Stimulated activated naive CD8-positive, alpha-beta T cell treated with anti-CD3 and anti-CD28 coated beads, Interleukin-15, amount 100 ng/mL, for 72 hours (primary cell): ENCODE measurements at regions not wholly inside any gene's neighbourhood (a gene's known extent, or its start where the extent isn't known, plus 50 kb on each side); places are given as distances from the start of the nearest gene placed in this dataset.

ENCODE experiments used
- ATAC-seq: fragments of 150-1000 bp; cut with Tn5 transposase; 2 replicates; pipeline ENCODE4 v1.10.0; 2021; ENCODE audit warnings: mild to moderate bottlenecking, moderate library complexity
- DNase-seq, 2 donors: peaks; one replicate each; pipeline ENCODE4 v3.0.0; 2021 to 2022
- H3K27ac Mint-ChIP-seq, 2 donors: one replicate each; pipeline ENCODE4 v1.8.0; 2022; ENCODE audit warnings: mild to moderate bottlenecking in 2 of 2, mixed read lengths in 2 of 2, moderate library complexity in 2 of 2
- H3K27me3 Mint-ChIP-seq: one replicate; pipeline ENCODE4 v1.8.0; 2022; ENCODE audit warnings: mixed read lengths
- H3K4me1 Mint-ChIP-seq: one replicate; pipeline ENCODE4 v1.8.0; 2022; ENCODE audit warnings: mild to moderate bottlenecking, mixed read lengths
- H3K4me3 Mint-ChIP-seq, 2 donors: one replicate each; pipeline ENCODE4 v1.8.0; 2022; ENCODE audit warnings: mild to moderate bottlenecking in 2 of 2, mixed read lengths in 2 of 2, moderate library complexity in 1 of 2
- H3K9me3 Mint-ChIP-seq, 2 donors: one replicate each; pipeline ENCODE4 v1.8.0; 2022; ENCODE audit warnings: mixed read lengths in 2 of 2

GRCh38 chr2:226139759-226140158, 659.9 kb downstream of the IRS1 start:
- ATAC-seq (no peak), DNase-seq (no peak)
- Mint-ChIP-seq H3K27me3 (peaks cover 7% of the 10 kb centered on the region), H3K4me3 (no peak overlapping the region), H3K27ac (no peak overlapping the region), H3K4me1 (no peaks in the 10 kb centered on the region), H3K9me3 (no peaks in the 10 kb centered on the region)

GRCh38 chr2:226137201-226137811, 662.3 kb downstream of the IRS1 start:
- peaks cover 18% of the 10 kb centered on the region for H3K27me3 Mint-ChIP-seq

GRCh38 chr2:226136739-226137138, 662.9 kb downstream of the IRS1 start:
- peaks cover 18% of the 10 kb centered on the region for H3K27me3 Mint-ChIP-seq
- no peak overlapping the region for H3K27ac Mint-ChIP-seq
- no peak for DNase-seq
- no peaks in the 10 kb centered on the region for H3K4me1 Mint-ChIP-seq
- H3K4me3 Mint-ChIP-seq = no peak overlapping the region
- no peak for ATAC-seq
- no peaks in the 10 kb centered on the region for H3K9me3 Mint-ChIP-seq

More at GRCh38 chr2:226137201-226137811, 662.3 kb downstream of the IRS1 start:
- ATAC-seq (no peak), DNase-seq (no peak)
- Mint-ChIP-seq H3K9me3 (no peaks in the 10 kb centered on the region), H3K4me1 (no peaks in the 10 kb centered on the region), H3K4me3 (no peak overlapping the region), H3K27ac (no peak overlapping the region)

- DNase-seq (no peak), ATAC-seq (no peak)
- Mint-ChIP-seq H3K4me1 (no peaks in the 10 kb centered on the region), H3K27me3 (peaks cover 18% of the 10 kb centered on the region), H3K27ac (no peak overlapping the region), H3K4me3 (no peak overlapping the region), H3K9me3 (no peaks in the 10 kb centered on the region)
Observed at GRCh38 chr2:226135861-226136548, 663.6 kb downstream of the IRS1 start.

GRCh38 chr2:226132323-226133215, 667.1 kb downstream of the IRS1 start:
- Mint-ChIP-seq H3K4me3 (no peak overlapping the region), H3K4me1 (no peaks in the 10 kb centered on the region), H3K27ac (no peak overlapping the region), H3K9me3 (no peaks in the 10 kb centered on the region), H3K27me3 (peaks cover 11% of the 10 kb centered on the region)
- ATAC-seq = no peak
- no peak for DNase-seq

GRCh38 chr2:226131299-226131784, 668.3 kb downstream of the IRS1 start:
- no peaks in the 10 kb centered on the region for H3K4me1 Mint-ChIP-seq
- peaks cover 11% of the 10 kb centered on the region for H3K27me3 Mint-ChIP-seq
- no peak overlapping the region for H3K4me3 Mint-ChIP-seq
- H3K9me3 Mint-ChIP-seq = no peaks in the 10 kb centered on the region
- no peak overlapping the region for H3K27ac Mint-ChIP-seq
- DNase-seq = no peak
- ATAC-seq = no peak

- Mint-ChIP-seq H3K4me1 (no peaks in the 10 kb centered on the region), H3K27ac (peak overlapping the region in 1 of 2 donors; percentile 43), H3K9me3 (no peaks in the 10 kb centered on the region), H3K4me3 (no peak overlapping the region), H3K27me3 (peaks cover 11% of the 10 kb centered on the region)
- ATAC-seq (no peak), DNase-seq (no peak)
Observed at GRCh38 chr2:226130192-226130591, 669.4 kb downstream of the IRS1 start.

GRCh38 chr2:226127682-226128081, 671.9 kb downstream of the IRS1 start:
- no peaks in the 10 kb centered on the region for H3K4me1 Mint-ChIP-seq

GRCh38 chr2:226126104-226126503, 673.5 kb downstream of the IRS1 start:
- Mint-ChIP-seq H3K27me3 (no peaks in the 10 kb centered on the region), H3K9me3 (no peaks in the 10 kb centered on the region), H3K4me1 (no peaks in the 10 kb centered on the region), H3K27ac (no peak overlapping the region), H3K4me3 (no peak overlapping the region)
- no peak for DNase-seq
- ATAC-seq = no peak

More at GRCh38 chr2:226127682-226128081, 671.9 kb downstream of the IRS1 start:
- H3K4me3 Mint-ChIP-seq = no peak overlapping the region
- no peak overlapping the region for H3K27ac Mint-ChIP-seq
- H3K9me3 Mint-ChIP-seq = no peaks in the 10 kb centered on the region
- H3K27me3 Mint-ChIP-seq = no peaks in the 10 kb centered on the region
- ATAC-seq = no peak
- no peak for DNase-seq

- no peaks in the 10 kb centered on the region for H3K9me3 Mint-ChIP-seq
- DNase-seq (no peak), ATAC-seq (no peak)
- H3K27me3 Mint-ChIP-seq = no peaks in the 10 kb centered on the region
- no peaks in the 10 kb centered on the region for H3K4me1 Mint-ChIP-seq
- H3K27ac Mint-ChIP-seq = no peak overlapping the region
- no peak overlapping the region for H3K4me3 Mint-ChIP-seq
Observed at GRCh38 chr2:226125176-226125883, 674.3 kb downstream of the IRS1 start.

- H3K4me1 Mint-ChIP-seq = no peaks in the 10 kb centered on the region
- no peak for DNase-seq
- no peaks in the 10 kb centered on the region for H3K9me3 Mint-ChIP-seq
- H3K4me3 Mint-ChIP-seq = no peak overlapping the region
- H3K27ac Mint-ChIP-seq = no peak overlapping the region
- no peak for ATAC-seq
- H3K27me3 Mint-ChIP-seq = no peaks in the 10 kb centered on the region
Observed at GRCh38 chr2:226124548-226125011, 675.0 kb downstream of the IRS1 start.

- no peak overlapping the region for H3K4me3 Mint-ChIP-seq
- ATAC-seq = no peak
- H3K4me1 Mint-ChIP-seq = no peaks in the 10 kb centered on the region
- no peak overlapping the region for H3K27ac Mint-ChIP-seq
- no peaks in the 10 kb centered on the region for H3K9me3 Mint-ChIP-seq
- no peak for DNase-seq
- no peaks in the 10 kb centered on the region for H3K27me3 Mint-ChIP-seq
Observed at GRCh38 chr2:226123300-226123699, 676.3 kb downstream of the IRS1 start.

- no peaks in the 10 kb centered on the region for H3K9me3 Mint-ChIP-seq
- H3K4me3 Mint-ChIP-seq = no peak overlapping the region
- H3K27ac Mint-ChIP-seq = no peak overlapping the region
- ATAC-seq (no peak), DNase-seq (no peak)
- H3K27me3 Mint-ChIP-seq = no peaks in the 10 kb centered on the region
- H3K4me1 Mint-ChIP-seq = no peaks in the 10 kb centered on the region
Observed at GRCh38 chr2:226122041-226122440, 677.6 kb downstream of the IRS1 start.

- no peak for ATAC-seq
- Mint-ChIP-seq H3K4me3 (no peak overlapping the region), H3K9me3 (no peaks in the 10 kb centered on the region), H3K27me3 (no peaks in the 10 kb centered on the region), H3K4me1 (no peaks in the 10 kb centered on the region), H3K27ac (no peak overlapping the region)
- no peak for DNase-seq
Observed at GRCh38 chr2:226121046-226121738, 678.4 kb downstream of the IRS1 start.
